Embryonic facial prominence (tissue), 1 donor: ENCODE measurements at regions not wholly inside any gene's neighbourhood (a gene's known extent, or its start where the extent isn't known, plus 50 kb on each side); places are given as distances from the start of the nearest gene placed in this dataset.
"Not testable (repeated sequence)": the region's sequence is repeated elsewhere in the genome, so short reads cannot be mapped to it uniquely, and the experiment has no call there.

Source experiments
- DNase-seq: peaks from one replicate; pipeline ENCODE4 v3.0.0-alpha.2; 2016; ENCODE audit errors: extremely low spot score

GRCh38 chr5:82956600-82956999 lies 120.6 kb downstream of the TMEM167A start:
- DNase-seq, result no peak

GRCh38 chr5:82952326-82952725 lies 124.9 kb downstream of the TMEM167A start:
- no peak for DNase-seq

GRCh38 chr5:82944267-82944666 lies 132.9 kb downstream of the TMEM167A start:
- not testable (repeated sequence) for DNase-seq

GRCh38 chr5:82942083-82942881 lies 134.9 kb downstream of the TMEM167A start:
- no peak for DNase-seq

- DNase-seq, result no peak
Measured at GRCh38 chr5:82938901-82939725, 138.1 kb downstream of the TMEM167A start.

GRCh38 chr5:82932473-82933220 lies 144.5 kb downstream of the TMEM167A start:
- not testable (repeated sequence) for DNase-seq

- DNase-seq, result no peak
Measured at GRCh38 chr5:82931110-82931509, 146.1 kb downstream of the TMEM167A start.

GRCh38 chr5:82925061-82925411 lies 152.2 kb downstream of the TMEM167A start:
- DNase-seq, result no peak

- no peak for DNase-seq
Measured at GRCh38 chr5:82924226-82925060, 152.8 kb downstream of the TMEM167A start.

- DNase-seq, result no peak
Measured at GRCh38 chr5:82922086-82922734, 155.0 kb downstream of the TMEM167A start.

GRCh38 chr5:82918311-82919031 lies 158.7 kb downstream of the TMEM167A start:
- DNase-seq, result no peak

- no peak for DNase-seq
Measured at GRCh38 chr5:82917584-82917983, 159.6 kb downstream of the TMEM167A start.

- DNase-seq, result no peak
Measured at GRCh38 chr5:82913971-82914370, 163.2 kb downstream of the TMEM167A start.

GRCh38 chr5:82912462-82912861 lies 164.7 kb downstream of the TMEM167A start:
- no peak for DNase-seq

GRCh38 chr5:82911910-82912309 lies 165.3 kb downstream of the TMEM167A start:
- no peak for DNase-seq

- no peak for DNase-seq
Measured at GRCh38 chr5:82910905-82911304, 166.3 kb downstream of the TMEM167A start.

GRCh38 chr5:82910491-82910890 lies 166.7 kb downstream of the TMEM167A start:
- no peak for DNase-seq

- DNase-seq, result no peak
Measured at GRCh38 chr5:82909771-82910170, 167.4 kb downstream of the TMEM167A start.

- DNase-seq, result no peak
Measured at GRCh38 chr5:82905986-82906385, 171.2 kb downstream of the TMEM167A start.

GRCh38 chr5:82901281-82901888 lies 175.8 kb downstream of the TMEM167A start:
- no peak for DNase-seq
